BE2C (cell line): ENCODE measurements at regions not wholly inside any gene's neighbourhood (a gene's known extent, or its start where the extent isn't known, plus 50 kb on each side); places are given as distances from the start of the nearest gene placed in this dataset.

ENCODE experiments used
- DNase-seq: peaks from one replicate; pipeline ENCODE4 v3.0.0-alpha.2; 2020
- H3K27me3 ChIP-seq: fragments of 250-450 bp; sonication (Bioruptor Pico); 2 replicates; pipeline ENCODE4 v1.5.1; 2020; ENCODE audit warnings: mild to moderate bottlenecking
- H3K36me3 ChIP-seq: fragments of 250-450 bp; sonication (Bioruptor Pico); 2 replicates; pipeline ENCODE4 v1.5.1; 2020; ENCODE audit warnings: mild to moderate bottlenecking
- H3K4me1 ChIP-seq: fragments of 250-450 bp; sonication (Bioruptor Pico); 2 replicates; pipeline ENCODE4 v1.5.1; 2020
- H3K4me3 ChIP-seq: 2 replicates; pipeline ENCODE4 v1.5.1; 2011; ENCODE audit warnings: low read depth, low read length
- H3K9me3 ChIP-seq: fragments of 250-450 bp; sonication (Bioruptor Pico); 2 replicates; pipeline ENCODE4 v1.5.1; 2020
- TF ChIP-seq, protein P1 (sequence below): IDR thresholded peaks from 2 replicates; pipeline ENCODE4 v1.5.1; 2012; ENCODE audit warnings: mild to moderate bottlenecking, low read depth, low read length

DNA sequence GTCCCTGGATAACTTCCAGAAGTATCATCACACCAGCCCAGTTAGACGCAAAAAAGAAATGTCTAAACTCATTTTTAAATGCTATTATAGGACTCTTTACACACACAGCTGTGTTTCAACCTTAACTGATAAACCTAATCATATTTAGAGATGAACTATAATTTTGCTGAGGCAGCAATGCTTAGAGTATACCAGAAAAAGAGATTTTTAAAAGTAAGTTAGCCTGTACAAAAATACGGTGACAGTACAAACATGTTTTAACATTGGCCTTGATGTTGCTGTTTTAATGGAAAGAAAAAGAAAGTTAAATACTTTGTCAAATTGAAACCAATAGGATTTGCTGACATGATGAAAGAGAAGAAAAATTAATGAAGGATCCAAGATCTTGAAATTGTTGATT is 1341.2 kb upstream of the CDH6 start:
- H3K4me1 ChIP-seq: no peaks in the 10 kb centered on the region
- H3K27me3 ChIP-seq: no peaks in the 10 kb centered on the region
- H3K4me3 ChIP-seq: no peak overlapping the region
- no peaks in the 10 kb centered on the region for H3K36me3 ChIP-seq
- DNase-seq: no peak
- TF ChIP-seq, protein P1, sequence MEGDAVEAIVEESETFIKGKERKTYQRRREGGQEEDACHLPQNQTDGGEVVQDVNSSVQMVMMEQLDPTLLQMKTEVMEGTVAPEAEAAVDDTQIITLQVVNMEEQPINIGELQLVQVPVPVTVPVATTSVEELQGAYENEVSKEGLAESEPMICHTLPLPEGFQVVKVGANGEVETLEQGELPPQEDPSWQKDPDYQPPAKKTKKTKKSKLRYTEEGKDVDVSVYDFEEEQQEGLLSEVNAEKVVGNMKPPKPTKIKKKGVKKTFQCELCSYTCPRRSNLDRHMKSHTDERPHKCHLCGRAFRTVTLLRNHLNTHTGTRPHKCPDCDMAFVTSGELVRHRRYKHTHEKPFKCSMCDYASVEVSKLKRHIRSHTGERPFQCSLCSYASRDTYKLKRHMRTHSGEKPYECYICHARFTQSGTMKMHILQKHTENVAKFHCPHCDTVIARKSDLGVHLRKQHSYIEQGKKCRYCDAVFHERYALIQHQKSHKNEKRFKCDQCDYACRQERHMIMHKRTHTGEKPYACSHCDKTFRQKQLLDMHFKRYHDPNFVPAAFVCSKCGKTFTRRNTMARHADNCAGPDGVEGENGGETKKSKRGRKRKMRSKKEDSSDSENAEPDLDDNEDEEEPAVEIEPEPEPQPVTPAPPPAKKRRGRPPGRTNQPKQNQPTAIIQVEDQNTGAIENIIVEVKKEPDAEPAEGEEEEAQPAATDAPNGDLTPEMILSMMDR: no peak
- no peaks in the 10 kb centered on the region for H3K9me3 ChIP-seq

DNA sequence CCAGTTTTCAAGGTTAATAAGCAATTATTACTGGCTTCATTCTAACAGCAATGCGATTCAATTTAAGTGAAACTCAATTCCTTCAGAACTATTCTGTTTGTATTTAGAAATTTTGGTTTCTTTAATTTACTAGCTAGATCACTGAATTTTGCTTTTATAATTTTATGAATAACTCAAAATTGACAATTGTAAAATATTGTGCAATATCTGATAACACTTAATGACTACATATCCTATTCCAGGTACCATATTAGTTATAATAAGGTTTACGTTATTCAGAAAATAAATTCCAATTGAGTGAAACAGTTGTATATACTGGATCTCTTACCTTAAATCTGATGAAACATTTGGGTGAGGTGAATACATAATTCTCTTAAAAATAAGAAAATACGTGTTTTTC is 1348.3 kb upstream of the CDH6 start:
- DNase-seq: no peak
- H3K27me3 ChIP-seq: no peaks in the 10 kb centered on the region
- TF ChIP-seq, protein P1: no peak
- H3K4me3 ChIP-seq: no peak overlapping the region
- H3K9me3 ChIP-seq: no peaks in the 10 kb centered on the region
- no peaks in the 10 kb centered on the region for H3K36me3 ChIP-seq
- no peaks in the 10 kb centered on the region for H3K4me1 ChIP-seq

DNA sequence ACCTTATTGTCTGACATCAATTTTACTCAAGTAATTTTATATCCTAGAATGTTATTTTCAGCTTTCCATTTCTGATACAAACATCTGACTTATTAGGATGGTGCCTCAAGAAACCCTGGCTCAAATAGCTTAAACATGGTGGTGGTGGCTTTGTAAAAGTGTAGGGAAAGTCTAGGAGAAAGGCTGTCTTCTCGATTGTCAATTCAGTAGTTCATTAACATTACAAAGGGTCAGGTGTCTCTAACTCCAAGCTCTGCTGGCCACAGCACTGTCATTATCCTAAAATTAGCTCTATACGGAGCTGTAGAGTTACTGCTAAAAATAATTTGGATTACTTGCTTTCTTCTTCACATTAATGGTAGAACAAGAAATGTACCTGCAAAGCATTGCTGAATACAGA is 1360.1 kb upstream of the CDH6 start:
- no peak for DNase-seq
- Histone ChIP-seq H3K9me3 (no peaks in the 10 kb centered on the region), H3K27me3 (no peaks in the 10 kb centered on the region), H3K4me1 (no peaks in the 10 kb centered on the region), H3K4me3 (no peak overlapping the region), H3K36me3 (no peaks in the 10 kb centered on the region)
- TF ChIP-seq, protein P1: no peak

DNA sequence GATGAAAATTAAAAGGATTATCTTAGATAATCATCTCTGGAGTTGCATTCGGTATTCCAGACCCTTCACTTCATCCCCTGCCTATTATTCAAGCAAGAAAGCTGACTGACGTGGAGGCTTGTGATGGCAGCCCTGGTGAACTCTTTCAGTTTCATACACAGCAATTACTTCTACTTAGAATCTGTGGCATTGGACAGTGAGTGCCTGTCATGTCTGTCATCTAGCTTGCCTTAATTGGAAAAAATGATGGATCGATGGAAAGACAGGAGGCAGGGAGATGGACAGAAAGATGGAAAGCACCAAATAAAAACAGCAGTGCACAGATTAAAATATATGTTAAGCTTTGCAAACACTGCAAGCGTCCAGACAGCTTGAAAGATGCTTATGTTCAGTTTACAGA is 1371.0 kb upstream of the CDH6 start:
- Histone ChIP-seq H3K4me3 (peak overlapping the region; percentile 24), H3K9me3 (no peaks in the 10 kb centered on the region), H3K36me3 (no peaks in the 10 kb centered on the region), H3K27me3 (no peaks in the 10 kb centered on the region), H3K4me1 (peaks cover 6% of the 10 kb centered on the region)
- DNase-seq: peak; percentile 18
- TF ChIP-seq, protein P1: no peak

DNA sequence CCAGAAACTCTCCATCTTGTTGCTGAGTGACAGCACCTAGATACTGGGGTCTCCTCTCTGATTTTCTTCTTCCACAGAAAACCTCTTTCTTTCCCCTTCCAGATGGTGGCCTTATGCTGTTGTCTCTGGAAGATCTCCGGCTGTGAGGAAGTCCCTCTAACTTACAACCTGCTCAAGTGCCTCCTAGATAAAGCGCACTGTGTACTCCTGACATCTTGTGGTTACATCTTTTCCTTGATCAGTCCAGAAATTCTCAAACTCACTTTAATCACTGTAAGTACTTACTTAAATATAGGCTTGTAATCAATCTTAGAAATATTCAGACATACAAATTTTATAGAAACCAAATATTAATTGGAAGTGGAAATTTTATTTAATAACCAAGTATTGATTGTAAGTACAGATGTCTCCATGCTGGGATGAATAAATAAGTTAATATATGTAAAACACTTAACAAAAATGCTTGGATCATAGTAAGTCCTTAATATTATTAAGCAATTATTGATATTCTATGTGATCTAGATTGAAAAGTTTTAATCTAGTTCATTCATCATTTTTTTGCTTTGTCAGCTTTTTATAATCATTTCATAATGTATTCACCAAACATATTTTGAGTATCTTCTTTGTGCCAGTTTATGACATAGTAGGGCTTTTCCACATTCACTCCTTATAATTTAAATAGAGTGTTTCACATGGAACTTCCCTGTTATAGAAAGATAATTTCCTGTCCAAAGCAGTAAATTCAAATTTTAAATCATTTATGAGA is 1381.4 kb upstream of the CDH6 start:
- no peaks in the 10 kb centered on the region for H3K36me3 ChIP-seq
- no peak overlapping the region for H3K4me3 ChIP-seq
- H3K4me1 ChIP-seq: peaks cover 4% of the 10 kb centered on the region
- peak; percentile 24 for DNase-seq
- no peaks in the 10 kb centered on the region for H3K27me3 ChIP-seq
- no peaks in the 10 kb centered on the region for H3K9me3 ChIP-seq
- TF ChIP-seq, protein P1: peak; percentile 70

DNA sequence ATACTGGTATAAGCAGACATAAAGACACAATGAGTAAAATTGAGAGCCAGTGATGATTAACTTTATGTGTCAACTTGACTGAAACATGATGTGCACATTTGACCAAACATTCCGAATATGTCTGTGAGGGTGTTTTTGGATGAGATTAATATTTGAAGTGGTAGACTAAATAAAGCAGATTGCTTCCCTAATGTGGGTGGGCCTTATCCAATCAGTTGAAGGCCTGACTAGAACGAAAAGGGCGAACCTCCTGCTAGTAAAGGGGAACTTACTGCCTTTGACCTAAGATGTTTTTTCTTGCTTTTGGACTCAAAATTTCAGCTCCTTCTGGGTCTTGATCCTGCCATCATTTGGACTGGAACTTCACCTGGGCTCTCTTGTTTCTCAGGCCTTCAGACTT is 1387.7 kb upstream of the CDH6 start:
- TF ChIP-seq, protein P1: no peak
- no peak for DNase-seq
- Histone ChIP-seq H3K4me1 (no peaks in the 10 kb centered on the region; the same call in 1 of the 2 replicates), H3K4me3 (no peak overlapping the region), H3K36me3 (no peaks in the 10 kb centered on the region), H3K9me3 (no peaks in the 10 kb centered on the region), H3K27me3 (no peaks in the 10 kb centered on the region)
